Nephron progenitor cell (in vitro differentiated cells): ENCODE measurements at regions not wholly inside any gene's neighbourhood (a gene's known extent, or its start where the extent isn't known, plus 50 kb on each side); places are given as distances from the start of the nearest gene placed in this dataset.

Source experiments
- DNase-seq: peaks from one replicate; pipeline ENCODE4 v3.0.0; 2021
- H3K27ac Mint-ChIP-seq: 2 replicates; pipeline ENCODE4 v1.8.0; 2021; ENCODE audit warnings: mild to moderate bottlenecking, moderate library complexity, mixed read lengths
- H3K27me3 Mint-ChIP-seq: 2 replicates; pipeline ENCODE4 v1.8.0; 2021; ENCODE audit warnings: mild to moderate bottlenecking, low read depth, mixed read lengths; ENCODE audit not compliant: poor library complexity
- H3K36me3 Mint-ChIP-seq: 2 replicates; pipeline ENCODE4 v1.8.0; 2021; ENCODE audit warnings: low read depth, mixed read lengths
- H3K4me1 Mint-ChIP-seq: 2 replicates; pipeline ENCODE4 v1.8.0; 2021; ENCODE audit warnings: mixed read lengths
- H3K4me3 Mint-ChIP-seq: 2 replicates; pipeline ENCODE4 v1.8.0; 2021; ENCODE audit warnings: mild to moderate bottlenecking, moderate library complexity, mixed read lengths
- H3K9me3 Mint-ChIP-seq: 2 replicates; pipeline ENCODE4 v1.8.0; 2021; ENCODE audit warnings: mild to moderate bottlenecking, moderate library complexity, mixed read lengths
- CTCF ChIP-seq: fragments of 200-600 bp; sonication (generic); IDR thresholded peaks from 2 replicates; pipeline ENCODE4 v1.5.0; 2021; ENCODE audit warnings: antibody characterized with exemption

GRCh38 chrX:63919081-63919480 is 134.1 kb upstream of the ARHGEF9 start:
- DNase-seq, result no peak
- Mint-ChIP-seq H3K27ac (no peak overlapping the region), H3K36me3 (no peaks in the 10 kb centered on the region), H3K4me1 (no peaks in the 10 kb centered on the region), H3K27me3 (peaks cover 11% of the 10 kb centered on the region), H3K9me3 (peaks cover 85% of the 10 kb centered on the region), H3K4me3 (no peak overlapping the region)
- TF ChIP-seq CTCF, result no peak

- no peaks in the 10 kb centered on the region for H3K36me3 Mint-ChIP-seq
- no peak for TF ChIP-seq CTCF
- no peaks in the 10 kb centered on the region for H3K4me1 Mint-ChIP-seq
- DNase-seq, result no peak
- H3K27ac Mint-ChIP-seq, result no peak overlapping the region
- H3K9me3 Mint-ChIP-seq, result peaks cover 83% of the 10 kb centered on the region
- H3K4me3 Mint-ChIP-seq, result no peak overlapping the region
- H3K27me3 Mint-ChIP-seq, result peaks cover 11% of the 10 kb centered on the region
Observed at GRCh38 chrX:63918611-63919010, 133.6 kb upstream of the ARHGEF9 start.

- H3K36me3 Mint-ChIP-seq, result peaks cover 4% of the 10 kb centered on the region
- no peak overlapping the region for H3K4me3 Mint-ChIP-seq
- DNase-seq, result no peak
- no peaks in the 10 kb centered on the region for H3K4me1 Mint-ChIP-seq
- H3K27ac Mint-ChIP-seq, result no peak overlapping the region
- TF ChIP-seq CTCF, result no peak
- peaks cover 11% of the 10 kb centered on the region for H3K27me3 Mint-ChIP-seq
- H3K9me3 Mint-ChIP-seq, result peaks cover 87% of the 10 kb centered on the region
Observed at GRCh38 chrX:63917296-63917695, 132.3 kb upstream of the ARHGEF9 start.

- Mint-ChIP-seq H3K36me3 (peaks cover 4% of the 10 kb centered on the region), H3K4me1 (no peaks in the 10 kb centered on the region), H3K27me3 (peaks cover 6% of the 10 kb centered on the region), H3K4me3 (no peak overlapping the region), H3K27ac (no peak overlapping the region), H3K9me3 (peaks cover 78% of the 10 kb centered on the region)
- no peak for TF ChIP-seq CTCF
- no peak for DNase-seq
Observed at GRCh38 chrX:63913719-63914118, 128.7 kb upstream of the ARHGEF9 start.

GRCh38 chrX:63889001-63889400 is 104.0 kb upstream of the ARHGEF9 start:
- Mint-ChIP-seq H3K36me3 (no peaks in the 10 kb centered on the region), H3K4me1 (no peaks in the 10 kb centered on the region), H3K4me3 (no peak overlapping the region), H3K27ac (no peak overlapping the region), H3K9me3 (peaks cover 67% of the 10 kb centered on the region), H3K27me3 (peaks cover 3% of the 10 kb centered on the region)
- DNase-seq, result no peak
- TF ChIP-seq CTCF, result no peak

GRCh38 chrX:63884821-63885790 is 100.1 kb upstream of the ARHGEF9 start:
- H3K4me1 Mint-ChIP-seq, result no peaks in the 10 kb centered on the region
- H3K4me3 Mint-ChIP-seq, result no peak overlapping the region
- H3K27ac Mint-ChIP-seq, result no peak overlapping the region
- H3K36me3 Mint-ChIP-seq, result no peaks in the 10 kb centered on the region
- no peak for DNase-seq
- H3K27me3 Mint-ChIP-seq, result peaks cover 3% of the 10 kb centered on the region
- H3K9me3 Mint-ChIP-seq, result peaks cover 51% of the 10 kb centered on the region
- no peak for TF ChIP-seq CTCF
